GM12873 (cell line): ENCODE measurements at regions not wholly inside any gene's neighbourhood (a gene's known extent, or its start where the extent isn't known, plus 50 kb on each side); places are given as distances from the start of the nearest gene placed in this dataset.

Experiments used
- TF ChIP-seq, protein P1 (sequence below): IDR thresholded peaks from 2 replicates; pipeline ENCODE4 v1.5.1; 2012; ENCODE audit warnings: low read depth, mild to moderate bottlenecking, moderate library complexity, low read length, control low read depth; ENCODE audit not compliant: insufficient read depth; ENCODE audit errors: missing control alignments

DNA sequence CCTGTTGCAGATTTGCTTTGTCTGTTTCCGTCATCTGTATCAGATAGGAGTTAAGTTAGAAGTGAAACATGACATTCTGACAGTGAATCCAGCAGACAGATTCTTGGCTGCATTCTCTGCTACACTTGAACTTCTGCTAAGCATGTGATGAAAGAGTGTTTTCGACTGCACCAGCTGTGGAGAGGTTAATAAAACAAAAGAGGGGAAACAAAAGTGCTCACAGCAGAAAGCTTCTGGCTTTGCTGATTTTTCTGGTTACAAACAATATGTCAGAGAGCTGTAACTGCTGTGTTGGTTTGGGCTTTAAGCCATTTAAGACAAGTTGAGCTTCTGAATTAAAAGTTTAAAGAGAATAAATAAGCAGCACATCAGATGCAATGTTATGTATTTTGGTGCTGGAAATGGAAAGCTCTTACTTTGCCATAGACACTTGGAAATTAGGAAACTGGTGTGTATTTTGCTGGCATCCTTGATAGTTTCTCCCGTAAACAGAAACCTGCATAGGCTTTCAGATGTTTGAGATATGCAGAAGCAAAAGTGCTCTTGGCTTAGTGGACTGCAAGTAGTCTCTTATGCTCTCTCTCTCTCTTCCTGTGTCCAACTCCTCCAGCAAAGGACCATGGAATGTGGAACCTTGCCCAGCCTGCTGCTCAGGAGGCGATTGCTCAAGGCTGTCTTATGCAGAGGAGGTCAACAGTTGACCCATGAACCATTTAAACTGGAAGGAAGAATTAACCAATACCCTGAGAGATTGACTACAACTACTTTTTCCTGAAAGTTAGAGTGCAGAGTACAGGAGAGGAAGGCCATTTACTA lies 104.9 kb downstream of the RPS12 start:
- TF ChIP-seq, protein P1, sequence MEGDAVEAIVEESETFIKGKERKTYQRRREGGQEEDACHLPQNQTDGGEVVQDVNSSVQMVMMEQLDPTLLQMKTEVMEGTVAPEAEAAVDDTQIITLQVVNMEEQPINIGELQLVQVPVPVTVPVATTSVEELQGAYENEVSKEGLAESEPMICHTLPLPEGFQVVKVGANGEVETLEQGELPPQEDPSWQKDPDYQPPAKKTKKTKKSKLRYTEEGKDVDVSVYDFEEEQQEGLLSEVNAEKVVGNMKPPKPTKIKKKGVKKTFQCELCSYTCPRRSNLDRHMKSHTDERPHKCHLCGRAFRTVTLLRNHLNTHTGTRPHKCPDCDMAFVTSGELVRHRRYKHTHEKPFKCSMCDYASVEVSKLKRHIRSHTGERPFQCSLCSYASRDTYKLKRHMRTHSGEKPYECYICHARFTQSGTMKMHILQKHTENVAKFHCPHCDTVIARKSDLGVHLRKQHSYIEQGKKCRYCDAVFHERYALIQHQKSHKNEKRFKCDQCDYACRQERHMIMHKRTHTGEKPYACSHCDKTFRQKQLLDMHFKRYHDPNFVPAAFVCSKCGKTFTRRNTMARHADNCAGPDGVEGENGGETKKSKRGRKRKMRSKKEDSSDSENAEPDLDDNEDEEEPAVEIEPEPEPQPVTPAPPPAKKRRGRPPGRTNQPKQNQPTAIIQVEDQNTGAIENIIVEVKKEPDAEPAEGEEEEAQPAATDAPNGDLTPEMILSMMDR = no peak

DNA sequence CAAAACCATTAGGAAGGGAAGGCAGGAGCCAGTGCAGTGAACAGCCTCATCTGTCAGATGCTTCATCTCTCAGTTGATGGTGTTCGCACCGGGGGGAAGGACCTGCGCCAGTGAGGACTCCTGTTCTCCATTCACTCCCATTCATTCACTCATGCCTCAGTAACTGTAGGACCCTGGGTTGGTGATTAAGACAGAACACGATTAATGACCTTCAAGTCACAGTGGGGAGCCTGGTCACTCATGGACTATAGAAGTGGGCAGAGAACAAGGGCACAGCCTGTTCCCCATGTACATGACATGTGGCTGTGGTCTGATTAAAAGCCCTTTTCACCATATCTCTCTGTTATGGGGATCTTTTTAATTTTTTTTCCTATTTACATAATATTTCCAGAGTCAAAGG lies 113.3 kb downstream of the RPS12 start:
- TF ChIP-seq, protein P1 = no peak

DNA sequence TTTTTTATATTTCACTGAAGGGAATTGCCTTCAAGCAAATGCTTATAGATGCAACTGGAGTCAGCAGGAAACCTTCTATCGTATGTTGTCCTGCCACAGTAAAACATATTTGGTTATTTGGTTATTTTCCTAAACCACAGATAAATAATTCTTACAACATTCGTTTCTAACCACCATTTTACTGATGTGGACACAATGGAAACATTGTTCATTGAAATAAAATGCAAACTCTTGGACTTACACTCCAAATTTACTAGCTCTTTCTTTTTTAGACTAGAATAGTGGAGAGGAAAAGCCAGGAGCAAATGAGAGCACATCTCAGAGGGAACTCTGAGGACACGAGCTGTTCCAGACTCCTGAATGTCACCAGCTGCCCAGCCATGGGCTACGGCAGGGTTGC lies 114.8 kb downstream of the RPS12 start:
- TF ChIP-seq, protein P1 = no peak

DNA sequence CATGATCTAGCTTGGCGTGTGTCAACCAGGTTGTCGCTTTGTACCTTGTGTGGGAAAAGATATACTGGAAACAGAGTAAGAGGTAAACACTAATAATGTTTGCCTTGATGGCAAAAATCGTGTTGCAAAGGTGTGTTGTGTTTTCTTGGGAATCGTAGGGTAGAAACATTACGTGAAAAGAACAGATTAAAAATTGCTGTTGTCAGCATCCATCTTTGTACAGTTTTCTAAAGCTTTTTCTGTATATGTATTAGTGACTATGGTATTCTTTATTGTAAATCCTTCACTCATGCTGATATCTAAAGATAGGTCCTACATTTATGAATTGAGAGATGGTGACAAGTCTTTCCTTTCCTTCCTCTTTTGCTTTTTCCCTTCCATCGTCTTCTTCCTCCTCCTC lies 116.9 kb downstream of the RPS12 start:
- TF ChIP-seq, protein P1 = no peak

DNA sequence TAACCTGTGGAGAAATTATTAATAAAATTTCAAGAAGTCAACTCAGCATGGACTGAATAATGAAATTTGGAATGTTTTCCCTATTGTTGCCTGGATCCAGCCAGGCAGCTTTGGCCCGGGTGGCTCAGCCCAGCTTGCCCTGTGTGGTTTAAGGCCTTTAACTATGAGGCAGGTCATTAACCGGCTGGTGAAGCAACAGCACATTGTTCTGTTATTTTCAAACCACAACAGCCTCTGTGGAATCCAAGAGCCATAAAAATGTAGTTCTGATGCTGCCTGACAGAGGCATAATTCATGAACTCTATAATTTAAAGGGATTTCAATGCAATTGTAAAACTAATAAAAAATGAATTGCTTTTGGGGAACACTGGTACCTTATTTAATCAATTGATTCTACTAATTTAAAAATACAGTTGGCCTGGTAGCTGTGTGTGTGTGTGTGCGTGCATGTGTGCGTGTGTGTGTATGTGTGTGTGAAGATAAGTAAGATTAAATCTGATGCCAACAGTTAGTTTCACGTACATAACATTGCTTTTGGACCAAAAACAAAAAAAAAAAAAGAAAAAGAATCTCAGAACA lies 117.7 kb downstream of the RPS12 start:
- TF ChIP-seq, protein P1 = no peak

DNA sequence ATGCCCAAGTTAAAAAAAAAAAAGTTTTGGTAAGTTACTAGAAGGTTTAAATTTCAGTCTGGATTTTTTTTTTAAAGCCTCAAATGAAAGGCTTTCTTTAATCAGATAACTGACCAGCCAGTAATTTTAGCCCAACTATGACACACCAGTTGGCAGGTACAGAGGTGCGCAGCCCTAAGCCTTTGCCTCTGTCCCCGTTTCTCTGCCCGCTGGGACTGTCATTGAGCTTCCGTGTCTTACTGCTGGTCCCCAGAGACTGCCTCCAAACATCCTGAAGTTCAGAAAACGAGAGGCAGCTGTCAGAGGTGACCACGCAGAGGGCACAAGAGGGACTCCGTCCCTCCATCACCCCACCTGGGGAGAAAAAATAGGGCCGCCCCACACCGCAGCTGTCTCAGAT lies 118.2 kb downstream of the RPS12 start:
- TF ChIP-seq, protein P1 = no peak

DNA sequence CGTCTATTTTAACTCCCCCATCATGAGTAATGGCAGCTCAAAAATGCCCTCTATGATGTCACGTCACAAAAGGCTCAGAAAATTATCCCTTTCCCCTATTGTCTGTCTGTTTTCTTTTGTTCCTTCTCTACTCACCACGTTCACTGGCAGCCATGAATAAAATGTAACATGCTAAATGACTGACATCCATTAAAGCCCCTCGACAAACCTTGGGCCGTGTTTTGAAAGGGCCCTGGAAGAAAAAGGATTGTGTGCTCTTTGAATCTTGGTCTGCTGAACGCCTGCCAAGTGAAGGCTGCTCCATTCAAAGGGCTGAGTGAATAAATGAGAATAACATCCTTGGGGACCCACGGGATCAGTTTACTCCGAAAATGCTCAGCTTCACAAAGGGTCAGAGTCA lies 118.7 kb downstream of the RPS12 start:
- TF ChIP-seq, protein P1 = no peak
